Keratinocyte (primary cell): ENCODE measurements at regions not wholly inside any gene's neighbourhood (a gene's known extent, or its start where the extent isn't known, plus 50 kb on each side); places are given as distances from the start of the nearest gene placed in this dataset.

Experiments used
- CTCF ChIP-seq, 3 experiments: IDR thresholded peaks in 1 of 3; conservative IDR thresholded peaks in 1 of 3; optimal IDR thresholded peaks in 1 of 3; 2 replicates in 2 of 3; 3 replicates in 1 of 3; pipeline versions ENCODE3 to v1.5.1; 2011; ENCODE audit warnings: low read length in 3 of 3, mild to moderate bottlenecking in 3 of 3, moderate library complexity in 2 of 3, control low read depth in 1 of 3, inconsistent platforms in 1 of 3; ENCODE audit not compliant: insufficient read depth in 2 of 3; ENCODE audit errors: extremely low read depth in 1 of 3
- EZH2 ChIP-seq: IDR thresholded peaks from one replicate; pipeline ENCODE4 v1.6.1; 2012; ENCODE audit warnings: inconsistent platforms, mild to moderate bottlenecking, low read length, moderate library complexity

GRCh38 chr21:35256468-35256988 is 207.4 kb upstream of the RUNX1 start:
- TF ChIP-seq CTCF (optimal IDR thresholded peaks at IDR 0.05 in 1 of 3, IDR thresholded peaks at IDR 0.05 in 1 of 3, conservative IDR thresholded peaks at IDR 0.05 in 1 of 3; ENCODE audit: extremely low read depth in 1 of 3, insufficient read depth in 2 of 3, low read length in 3 of 3) (no peak), EZH2 (no peak)
